ENCODE measurements at regions not wholly inside any gene's neighbourhood (a gene's known extent, or its start where the extent isn't known, plus 50 kb on each side); places are given as distances from the start of the nearest gene placed in this dataset.
"Not testable (repeated sequence)": the region's sequence is repeated elsewhere in the genome, so short reads cannot be mapped to it uniquely, and the experiment has no call there.

GRCh38 chr18:47727409-47727808 lies 203.1 kb downstream of the SMAD2 start:
- no peak for DNase-seq

GRCh38 chr18:47726550-47726949 lies 203.9 kb downstream of the SMAD2 start:
- no peak for DNase-seq

- DNase-seq: no peak
Observed at GRCh38 chr18:47725656-47726055, 204.8 kb downstream of the SMAD2 start.

GRCh38 chr18:47724186-47724975 lies 206.1 kb downstream of the SMAD2 start:
- no peak for DNase-seq

GRCh38 chr18:47721876-47722275 lies 208.6 kb downstream of the SMAD2 start:
- no peak for DNase-seq

- no peak for DNase-seq
Observed at GRCh38 chr18:47720741-47721140, 209.7 kb downstream of the SMAD2 start.

- no peak for DNase-seq
Observed at GRCh38 chr18:47719096-47719780, 211.2 kb downstream of the SMAD2 start.

GRCh38 chr18:47718646-47719045 lies 211.8 kb downstream of the SMAD2 start:
- DNase-seq: no peak

GRCh38 chr18:47717257-47717656 lies 213.2 kb downstream of the SMAD2 start:
- no peak for DNase-seq

- DNase-seq: no peak
Observed at GRCh38 chr18:47716632-47717185, 213.8 kb downstream of the SMAD2 start.

GRCh38 chr18:47710451-47710850 lies 220.0 kb downstream of the SMAD2 start:
- DNase-seq: no peak

GRCh38 chr18:47709556-47709955 lies 220.9 kb downstream of the SMAD2 start:
- no peak for DNase-seq

- DNase-seq: no peak
Observed at GRCh38 chr18:47708206-47708605, 222.3 kb downstream of the SMAD2 start.

GRCh38 chr18:47701134-47701533 lies 229.3 kb downstream of the SMAD2 start:
- DNase-seq: no peak

GRCh38 chr18:47696870-47697269 lies 233.6 kb downstream of the SMAD2 start:
- DNase-seq: no peak

- no peak for DNase-seq
Observed at GRCh38 chr18:47691611-47692010, 238.8 kb downstream of the SMAD2 start.

- DNase-seq: not testable (repeated sequence)
Observed at GRCh38 chr18:47690778-47691177, 239.7 kb downstream of the SMAD2 start.

GRCh38 chr18:47689371-47689770 lies 241.1 kb downstream of the SMAD2 start:
- no peak for DNase-seq

GRCh38 chr18:47686806-47687205 lies 243.7 kb downstream of the SMAD2 start:
- no peak for DNase-seq

- no peak for DNase-seq
Observed at GRCh38 chr18:47683774-47684173, 246.7 kb downstream of the SMAD2 start.

GRCh38 chr18:47682876-47683275 lies 247.6 kb downstream of the SMAD2 start:
- DNase-seq: no peak

- no peak for DNase-seq
Observed at GRCh38 chr18:47680488-47680887, 250.0 kb downstream of the SMAD2 start.

GRCh38 chr18:47679864-47680263 lies 250.6 kb downstream of the SMAD2 start:
- no peak for DNase-seq

- no peak for DNase-seq
Observed at GRCh38 chr18:47677952-47678351, 252.5 kb downstream of the SMAD2 start.
